ENCODE measurements at regions not wholly inside any gene's neighbourhood (a gene's known extent, or its start where the extent isn't known, plus 50 kb on each side); places are given as distances from the start of the nearest gene placed in this dataset.

- Histone ChIP-seq H3K9me3 (no peaks in the 10 kb centered on the region), H3K27me3 (no peaks in the 10 kb centered on the region), H3K4me1 (no peaks in the 10 kb centered on the region), H3K27ac (no peak overlapping the region), H3K4me3 (no peak overlapping the region), H3K36me3 (no peaks in the 10 kb centered on the region)
- WGBS, 2 donors, result 56 to 84% methylated on average over 2 of the region's 2 CpGs
- ATAC-seq (ENCODE audit: low FRiP score in 2 of 2) (no peak), DNase-seq (no peak)
- TF ChIP-seq POLR2AphosphoS5 (IDR thresholded peaks at IDR 0.05) (no peak), EP300 (IDR thresholded peaks at IDR 0.05) (no peak), CTCF (IDR thresholded peaks at IDR 0.05) (no peak), POLR2A (IDR thresholded peaks at IDR 0.05) (no peak)
Observed at GRCh38 chr16:25464058-25464457, 206.4 kb upstream of the ZKSCAN2 start.

- WGBS, 2 donors, result 86 to 91% methylated on average over 2 of the region's 2 CpGs
- no peak overlapping the region for H3K27ac ChIP-seq
- H3K27me3 ChIP-seq, result no peaks in the 10 kb centered on the region
- no peaks in the 10 kb centered on the region for H3K36me3 ChIP-seq
- H3K4me3 ChIP-seq, result no peak overlapping the region
- ATAC-seq (ENCODE audit: low FRiP score in 2 of 2) (no peak), DNase-seq (no peak)
- TF ChIP-seq CTCF (IDR thresholded peaks at IDR 0.05), result no peak
- TF ChIP-seq EP300 (IDR thresholded peaks at IDR 0.05), result no peak
- TF ChIP-seq POLR2A (IDR thresholded peaks at IDR 0.05), result no peak
- H3K9me3 ChIP-seq, result no peaks in the 10 kb centered on the region
- no peaks in the 10 kb centered on the region for H3K4me1 ChIP-seq
Observed at GRCh38 chr16:25449802-25450201, 192.2 kb upstream of the ZKSCAN2 start.

GRCh38 chr16:25443994-25444393 lies 186.3 kb upstream of the ZKSCAN2 start:
- Histone ChIP-seq H3K9me3 (no peaks in the 10 kb centered on the region), H3K4me1 (no peaks in the 10 kb centered on the region), H3K27me3 (no peaks in the 10 kb centered on the region), H3K36me3 (no peaks in the 10 kb centered on the region), H3K4me3 (no peak overlapping the region), H3K27ac (no peak overlapping the region)
- no peak for ATAC-seq (ENCODE audit: low FRiP score in 2 of 2)
- no peak for DNase-seq
- TF ChIP-seq CTCF (IDR thresholded peaks at IDR 0.05), result no peak
- WGBS, 2 donors, result 78 to 85% methylated on average over 4 of the region's 4 CpGs

GRCh38 chr16:25434064-25434463 lies 176.4 kb upstream of the ZKSCAN2 start:
- Histone ChIP-seq H3K36me3 (no peaks in the 10 kb centered on the region), H3K9me3 (no peaks in the 10 kb centered on the region), H3K27me3 (no peaks in the 10 kb centered on the region), H3K4me1 (no peaks in the 10 kb centered on the region), H3K4me3 (no peak overlapping the region), H3K27ac (no peak overlapping the region)
- DNase-seq (no peak), ATAC-seq (ENCODE audit: low FRiP score in 2 of 2) (no peak)
- TF ChIP-seq EP300 (IDR thresholded peaks at IDR 0.05) (no peak), POLR2A (IDR thresholded peaks at IDR 0.05) (no peak), POLR2AphosphoS5 (IDR thresholded peaks at IDR 0.05) (no peak), CTCF (IDR thresholded peaks at IDR 0.05) (no peak)
- 60 to 77% methylated on average over 3 of the region's 3 CpGs for WGBS, 2 donors

GRCh38 chr16:25433388-25433787 lies 175.7 kb upstream of the ZKSCAN2 start:
- no peak for ATAC-seq (ENCODE audit: low FRiP score in 2 of 2)
- DNase-seq, result no peak
- no peaks in the 10 kb centered on the region for H3K27me3 ChIP-seq
- peaks cover 0 to 2% (median 0%) of the 10 kb centered on the region in 4 donors for H3K9me3 ChIP-seq
- TF ChIP-seq EP300 (IDR thresholded peaks at IDR 0.05) (no peak), POLR2A (IDR thresholded peaks at IDR 0.05) (no peak), CTCF (IDR thresholded peaks at IDR 0.05) (no peak), POLR2AphosphoS5 (IDR thresholded peaks at IDR 0.05) (no peak)
- H3K4me1 ChIP-seq, result no peaks in the 10 kb centered on the region
- no peaks in the 10 kb centered on the region for H3K36me3 ChIP-seq
- no peak overlapping the region for H3K4me3 ChIP-seq
- 78 to 81% methylated on average over 4 of the region's 4 CpGs for WGBS, 2 donors
- no peak overlapping the region for H3K27ac ChIP-seq
